ENCODE measurements at regions not wholly inside any gene's neighbourhood (a gene's known extent, or its start where the extent isn't known, plus 50 kb on each side); places are given as distances from the start of the nearest gene placed in this dataset.

GRCh38 chr2:45070113-45070652 lies 60.9 kb upstream of the SIX2 start:
- Histone ChIP-seq H3K27me3 (ENCODE audit: control insufficient read depth in 5 of 5, insufficient read depth in 4 of 5, low read length in 5 of 5) (peaks cover 0 to 20% (median 10%) of the 10 kb centered on the region in 5 donors), H3K9ac (ENCODE audit: low read length in 5 of 5) (no peak overlapping the region), H3K4me1 (ENCODE audit: control insufficient read depth in 5 of 5, insufficient read depth in 5 of 5, low read length in 5 of 5) (peaks cover 0 to 6% (median 0%) of the 10 kb centered on the region in 5 donors), H3K27ac (ENCODE audit: low read depth, low read length) (no peak overlapping the region), H3K4me3 (ENCODE audit: low read depth in 1 of 5, low read length in 5 of 5) (no peak overlapping the region), H3K36me3 (ENCODE audit: control insufficient read depth in 5 of 5, insufficient read depth in 5 of 5, low read length in 5 of 5) (no peaks in the 10 kb centered on the region), H3K9me3 (ENCODE audit: control insufficient read depth in 5 of 5, low read length in 5 of 5) (no peaks in the 10 kb centered on the region)

GRCh38 chr2:45069684-45070083 lies 60.4 kb upstream of the SIX2 start:
- H3K4me3 ChIP-seq (ENCODE audit: low read depth in 1 of 5, low read length in 5 of 5): no peak overlapping the region
- no peaks in the 10 kb centered on the region for H3K36me3 ChIP-seq (ENCODE audit: control insufficient read depth in 5 of 5, insufficient read depth in 5 of 5, low read length in 5 of 5)
- H3K27me3 ChIP-seq (ENCODE audit: control insufficient read depth in 5 of 5, insufficient read depth in 4 of 5, low read length in 5 of 5): peaks cover 0 to 18% (median 10%) of the 10 kb centered on the region in 5 donors
- H3K9ac ChIP-seq (ENCODE audit: low read length in 5 of 5): no peak overlapping the region
- H3K4me1 ChIP-seq (ENCODE audit: control insufficient read depth in 5 of 5, insufficient read depth in 5 of 5, low read length in 5 of 5): peaks cover 0 to 6% (median 0%) of the 10 kb centered on the region in 5 donors
- no peak overlapping the region for H3K27ac ChIP-seq (ENCODE audit: low read depth, low read length)
- H3K9me3 ChIP-seq (ENCODE audit: control insufficient read depth in 5 of 5, low read length in 5 of 5): no peaks in the 10 kb centered on the region

GRCh38 chr2:45068571-45069140 lies 59.4 kb upstream of the SIX2 start:
- Histone ChIP-seq H3K9me3 (ENCODE audit: control insufficient read depth in 5 of 5, low read length in 5 of 5) (no peaks in the 10 kb centered on the region), H3K4me1 (ENCODE audit: control insufficient read depth in 5 of 5, insufficient read depth in 5 of 5, low read length in 5 of 5) (peaks cover 0 to 6% (median 0%) of the 10 kb centered on the region in 5 donors), H3K27ac (ENCODE audit: low read depth, low read length) (no peak overlapping the region), H3K4me3 (ENCODE audit: low read depth in 1 of 5, low read length in 5 of 5) (no peak overlapping the region), H3K27me3 (ENCODE audit: control insufficient read depth in 5 of 5, insufficient read depth in 4 of 5, low read length in 5 of 5) (peaks cover 0 to 13% (median 10%) of the 10 kb centered on the region in 5 donors), H3K36me3 (ENCODE audit: control insufficient read depth in 5 of 5, insufficient read depth in 5 of 5, low read length in 5 of 5) (no peaks in the 10 kb centered on the region), H3K9ac (ENCODE audit: low read length in 5 of 5) (no peak overlapping the region)

GRCh38 chr2:45067859-45068570 lies 58.8 kb upstream of the SIX2 start:
- H3K9ac ChIP-seq (ENCODE audit: low read length in 5 of 5): no peak overlapping the region
- no peaks in the 10 kb centered on the region for H3K36me3 ChIP-seq (ENCODE audit: control insufficient read depth in 5 of 5, insufficient read depth in 5 of 5, low read length in 5 of 5)
- no peak overlapping the region for H3K27ac ChIP-seq (ENCODE audit: low read depth, low read length)

More at GRCh38 chr2:45067859-45068570, 58.8 kb upstream of the SIX2 start:
- no peaks in the 10 kb centered on the region for H3K9me3 ChIP-seq (ENCODE audit: control insufficient read depth in 5 of 5, low read length in 5 of 5)
- H3K4me3 ChIP-seq (ENCODE audit: low read depth in 1 of 5, low read length in 5 of 5): no peak overlapping the region
- H3K27me3 ChIP-seq (ENCODE audit: control insufficient read depth in 5 of 5, insufficient read depth in 4 of 5, low read length in 5 of 5): peaks cover 0 to 13% (median 8%) of the 10 kb centered on the region in 5 donors
- H3K4me1 ChIP-seq (ENCODE audit: control insufficient read depth in 5 of 5, insufficient read depth in 5 of 5, low read length in 5 of 5): peaks cover 0 to 6% (median 0%) of the 10 kb centered on the region in 5 donors
